Activated CD8-positive, alpha-beta memory T cell treated with anti-CD3 and anti-CD28 coated beads, Interleukin-2, amount 10 ng/mL, durations not matched to agents 7 days and 5 days (primary cell): ENCODE measurements at regions not wholly inside any gene's neighbourhood (a gene's known extent, or its start where the extent isn't known, plus 50 kb on each side); places are given as distances from the start of the nearest gene placed in this dataset.
A peak's percentile ranks its signal among the peaks of the same experiment; 100 is the strongest.

ENCODE experiments used
- ATAC-seq: fragments of 150-1000 bp; cut with Tn5 transposase; one replicate; pipeline ENCODE4 v1.10.0; 2021; ENCODE audit warnings: moderate library complexity
- CTCF ChIA-PET: fragments of 350-600 bp; sonication (Branson Sonifier 250); formaldehyde crosslinking; loops from one replicate; lab custom pipeline; 2021; ENCODE audit warnings: antibody characterized with exemption; lab: Charles Lee
- DNase-seq: peaks from one replicate; pipeline ENCODE4 v3.0.0-alpha.2; 2020
- H3K27ac Mint-ChIP-seq: one replicate; pipeline ENCODE4 v1.8.0; 2021; ENCODE audit warnings: mild to moderate bottlenecking, mixed read lengths
- H3K27me3 Mint-ChIP-seq: one replicate; pipeline ENCODE4 v1.8.0; 2021; ENCODE audit warnings: mixed read lengths
- H3K36me3 Mint-ChIP-seq: one replicate; pipeline ENCODE4 v1.8.0; 2021; ENCODE audit warnings: mild to moderate bottlenecking, mixed read lengths
- H3K4me1 Mint-ChIP-seq: one replicate; pipeline ENCODE4 v1.8.0; 2021; ENCODE audit warnings: mixed read lengths
- H3K4me3 Mint-ChIP-seq: one replicate; pipeline ENCODE4 v1.8.0; 2021; ENCODE audit warnings: mild to moderate bottlenecking, moderate library complexity, mixed read lengths
- H3K9me3 Mint-ChIP-seq: one replicate; pipeline ENCODE4 v1.8.0; 2022; ENCODE audit warnings: low read depth, mixed read lengths

DNA sequence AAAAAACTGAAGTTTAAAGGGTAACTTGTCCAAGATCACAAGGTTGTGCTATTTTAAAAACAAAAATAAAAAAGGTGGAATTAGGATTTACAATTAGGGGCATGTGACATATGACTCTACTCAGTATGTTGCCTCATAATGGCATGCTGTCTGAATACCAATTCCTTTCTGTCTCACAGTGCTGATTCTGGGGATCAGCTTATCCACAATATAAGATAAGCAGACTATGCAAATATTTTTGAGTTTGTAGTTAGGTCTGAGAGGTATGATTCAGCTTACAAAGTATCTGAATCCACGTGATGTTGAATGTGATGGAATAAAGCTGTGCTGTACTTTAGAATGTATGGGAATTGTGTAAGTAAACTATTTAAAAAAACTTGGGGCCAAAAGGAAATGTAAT is 216.6 kb downstream of the HHIPL2 start:
- ATAC-seq = no peak
- CTCF ChIA-PET = no interaction called here
- H3K4me1 Mint-ChIP-seq = no peaks in the 10 kb centered on the region
- H3K36me3 Mint-ChIP-seq = no peaks in the 10 kb centered on the region
- H3K9me3 Mint-ChIP-seq = no peaks in the 10 kb centered on the region
- H3K27ac Mint-ChIP-seq = no peak overlapping the region
- H3K4me3 Mint-ChIP-seq = no peak overlapping the region
- no peak for DNase-seq
- no peaks in the 10 kb centered on the region for H3K27me3 Mint-ChIP-seq

GRCh38 chr1:222329493-222330045 is 218.3 kb downstream of the HHIPL2 start:
- no peaks in the 10 kb centered on the region for H3K27me3 Mint-ChIP-seq
- no peak for ATAC-seq
- CTCF ChIA-PET = no interaction called here
- H3K36me3 Mint-ChIP-seq = no peaks in the 10 kb centered on the region
- H3K4me3 Mint-ChIP-seq = no peak overlapping the region
- no peak overlapping the region for H3K27ac Mint-ChIP-seq
- no peak for DNase-seq
- H3K4me1 Mint-ChIP-seq = no peaks in the 10 kb centered on the region
- no peaks in the 10 kb centered on the region for H3K9me3 Mint-ChIP-seq

GRCh38 chr1:222326710-222327036 is 221.2 kb downstream of the HHIPL2 start:
- H3K9me3 Mint-ChIP-seq = no peaks in the 10 kb centered on the region
- no peaks in the 10 kb centered on the region for H3K27me3 Mint-ChIP-seq
- H3K27ac Mint-ChIP-seq = no peak overlapping the region
- CTCF ChIA-PET = no interaction called here
- no peak for ATAC-seq
- no peak overlapping the region for H3K4me3 Mint-ChIP-seq
- no peak for DNase-seq
- H3K4me1 Mint-ChIP-seq = no peaks in the 10 kb centered on the region
- no peaks in the 10 kb centered on the region for H3K36me3 Mint-ChIP-seq

GRCh38 chr1:222326006-222326709 is 221.7 kb downstream of the HHIPL2 start:
- Mint-ChIP-seq H3K27me3 (no peaks in the 10 kb centered on the region), H3K36me3 (no peaks in the 10 kb centered on the region), H3K4me1 (no peaks in the 10 kb centered on the region), H3K9me3 (no peaks in the 10 kb centered on the region), H3K4me3 (no peak overlapping the region), H3K27ac (no peak overlapping the region)
- no peak for ATAC-seq
- no peak for DNase-seq
- CTCF ChIA-PET = interaction anchor here (1.0 kb wide), 1 partner anchor 16 kb away, joined by 3 read pairs; no protein-coding TSS in a partner anchor

GRCh38 chr1:222325506-222325905 is 222.4 kb downstream of the HHIPL2 start:
- DNase-seq (no peak), ATAC-seq (no peak)
- H3K27ac Mint-ChIP-seq = no peak overlapping the region
- no peaks in the 10 kb centered on the region for H3K4me1 Mint-ChIP-seq
- H3K9me3 Mint-ChIP-seq = no peaks in the 10 kb centered on the region
- CTCF ChIA-PET = interaction anchor here (1.0 kb wide), 1 partner anchor 16 kb away, joined by 3 read pairs; no protein-coding TSS in a partner anchor
- H3K27me3 Mint-ChIP-seq = no peaks in the 10 kb centered on the region
- H3K36me3 Mint-ChIP-seq = no peaks in the 10 kb centered on the region
- no peak overlapping the region for H3K4me3 Mint-ChIP-seq

DNA sequence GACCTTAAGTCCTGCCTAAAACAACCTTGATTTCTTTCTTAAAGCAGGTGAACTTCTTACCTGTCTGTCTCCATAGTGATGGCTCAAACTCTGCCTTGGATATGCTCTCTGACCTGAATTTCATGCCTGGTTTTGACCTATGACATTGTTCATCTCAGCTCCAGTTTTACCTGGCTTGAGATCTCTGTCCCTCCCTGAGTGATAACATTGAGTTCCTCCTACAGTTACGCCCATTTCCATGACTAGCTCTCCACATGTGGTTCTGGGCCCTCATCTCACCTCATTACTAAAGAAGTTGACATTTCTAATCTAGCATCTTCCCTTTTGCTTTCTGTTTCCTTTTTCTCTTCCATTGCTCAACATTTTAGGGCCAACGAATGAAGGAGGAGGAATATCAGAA is 233.1 kb downstream of the HHIPL2 start:
- DNase-seq (no peak), ATAC-seq (no peak)
- Mint-ChIP-seq H3K27ac (no peak overlapping the region), H3K27me3 (no peaks in the 10 kb centered on the region), H3K36me3 (no peaks in the 10 kb centered on the region), H3K4me3 (no peak overlapping the region), H3K4me1 (no peaks in the 10 kb centered on the region), H3K9me3 (no peaks in the 10 kb centered on the region)
- CTCF ChIA-PET = no interaction called here

GRCh38 chr1:222310836-222311235 is 237.1 kb downstream of the HHIPL2 start:
- DNase-seq = peak; percentile 42

GRCh38 chr1:222307621-222308020 is 240.3 kb downstream of the HHIPL2 start:
- Mint-ChIP-seq H3K4me3 (no peak overlapping the region), H3K4me1 (no peaks in the 10 kb centered on the region), H3K36me3 (no peaks in the 10 kb centered on the region), H3K27ac (no peak overlapping the region), H3K27me3 (no peaks in the 10 kb centered on the region), H3K9me3 (no peaks in the 10 kb centered on the region)
- ATAC-seq (no peak), DNase-seq (no peak)
- CTCF ChIA-PET = no interaction called here

More at GRCh38 chr1:222310836-222311235, 237.1 kb downstream of the HHIPL2 start:
- Mint-ChIP-seq H3K9me3 (no peaks in the 10 kb centered on the region), H3K4me1 (no peaks in the 10 kb centered on the region), H3K36me3 (no peaks in the 10 kb centered on the region), H3K27me3 (no peaks in the 10 kb centered on the region), H3K4me3 (no peak overlapping the region), H3K27ac (no peak overlapping the region)
- CTCF ChIA-PET = no interaction called here
- no peak for ATAC-seq

- DNase-seq = no peak
- H3K27me3 Mint-ChIP-seq = no peaks in the 10 kb centered on the region
- no peaks in the 10 kb centered on the region for H3K4me1 Mint-ChIP-seq
- H3K9me3 Mint-ChIP-seq = no peaks in the 10 kb centered on the region
- no peak overlapping the region for H3K27ac Mint-ChIP-seq
- CTCF ChIA-PET = no interaction called here
- no peaks in the 10 kb centered on the region for H3K36me3 Mint-ChIP-seq
- ATAC-seq = no peak
- H3K4me3 Mint-ChIP-seq = no peak overlapping the region
Measured at GRCh38 chr1:222306512-222306911, 241.4 kb downstream of the HHIPL2 start.

DNA sequence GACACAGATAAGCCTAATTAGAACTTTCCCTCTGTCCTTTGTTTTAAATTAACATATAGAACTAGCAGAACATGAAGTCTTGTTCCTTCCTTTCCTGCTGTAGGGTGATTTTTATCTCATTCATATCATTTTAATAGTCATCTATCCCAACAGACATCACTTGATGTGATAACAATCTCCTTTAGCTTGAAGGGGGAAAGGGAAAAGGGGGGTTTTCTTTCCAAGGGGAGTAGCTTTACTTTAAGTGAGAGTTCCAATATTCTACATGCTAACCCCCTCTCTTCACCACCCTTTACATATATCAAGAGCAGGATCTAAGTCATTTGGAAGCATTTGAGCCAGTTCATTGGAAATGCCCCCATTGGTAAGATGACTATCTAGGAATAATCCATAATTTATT is 241.9 kb downstream of the HHIPL2 start:
- Mint-ChIP-seq H3K4me1 (no peaks in the 10 kb centered on the region), H3K27ac (no peak overlapping the region), H3K9me3 (no peaks in the 10 kb centered on the region), H3K36me3 (no peaks in the 10 kb centered on the region), H3K27me3 (no peaks in the 10 kb centered on the region), H3K4me3 (no peak overlapping the region)
- CTCF ChIA-PET = no interaction called here
- ATAC-seq (no peak), DNase-seq (no peak)

DNA sequence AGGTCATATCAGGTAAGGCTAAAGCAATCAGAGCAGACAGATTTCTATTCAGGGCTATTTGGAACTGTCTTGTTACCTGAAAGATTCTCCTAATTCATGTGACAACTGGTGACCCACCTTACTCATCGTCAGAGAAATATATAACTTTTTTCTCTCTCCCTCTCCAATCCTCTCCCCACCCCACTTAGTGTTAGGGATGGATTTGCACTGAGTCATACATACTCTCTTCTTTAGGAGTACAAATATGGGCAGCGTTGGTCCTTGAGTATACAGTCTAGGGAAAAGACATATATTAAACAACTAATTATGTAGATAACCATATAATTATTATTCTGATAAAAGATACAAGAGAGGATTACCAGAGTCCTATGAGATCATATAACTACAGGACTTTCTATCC is 246.3 kb downstream of the HHIPL2 start:
- no peak for DNase-seq
- Mint-ChIP-seq H3K27ac (no peak overlapping the region), H3K4me1 (no peaks in the 10 kb centered on the region), H3K4me3 (no peak overlapping the region), H3K9me3 (no peaks in the 10 kb centered on the region), H3K27me3 (no peaks in the 10 kb centered on the region), H3K36me3 (no peaks in the 10 kb centered on the region)
- CTCF ChIA-PET = no interaction called here
- ATAC-seq = no peak

DNA sequence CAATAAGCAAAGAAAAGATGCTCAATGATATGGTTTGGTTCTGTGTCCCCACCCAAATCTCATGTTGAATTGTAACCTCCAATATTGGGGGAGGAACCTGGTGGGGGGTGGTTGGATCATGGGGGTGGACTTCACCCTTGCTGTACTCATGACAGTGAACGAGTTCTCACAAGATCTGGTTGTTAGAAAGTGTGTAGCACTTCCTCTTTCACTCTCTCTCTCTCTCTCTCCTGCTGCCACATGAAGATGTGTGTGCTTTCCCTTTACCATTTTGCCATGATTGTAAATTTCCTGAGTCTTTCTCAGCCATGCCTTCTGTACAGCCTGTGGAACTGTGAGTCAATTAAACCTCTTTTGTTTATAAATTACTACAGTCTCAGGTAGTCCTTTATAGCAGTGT is 248.4 kb downstream of the HHIPL2 start:
- no peak for ATAC-seq
- no peak for DNase-seq
- CTCF ChIA-PET = no interaction called here
- no peak overlapping the region for H3K4me3 Mint-ChIP-seq
- H3K36me3 Mint-ChIP-seq = no peaks in the 10 kb centered on the region
- H3K27me3 Mint-ChIP-seq = no peaks in the 10 kb centered on the region
- no peak overlapping the region for H3K27ac Mint-ChIP-seq
- H3K9me3 Mint-ChIP-seq = no peaks in the 10 kb centered on the region
- no peaks in the 10 kb centered on the region for H3K4me1 Mint-ChIP-seq

- H3K4me1 Mint-ChIP-seq = no peaks in the 10 kb centered on the region
- no peak overlapping the region for H3K4me3 Mint-ChIP-seq
- no peaks in the 10 kb centered on the region for H3K27me3 Mint-ChIP-seq
- no peaks in the 10 kb centered on the region for H3K36me3 Mint-ChIP-seq
- ATAC-seq (no peak), DNase-seq (no peak)
- no peaks in the 10 kb centered on the region for H3K9me3 Mint-ChIP-seq
- no peak overlapping the region for H3K27ac Mint-ChIP-seq
- CTCF ChIA-PET = no interaction called here
Measured at GRCh38 chr1:222290866-222291265, 257.0 kb downstream of the HHIPL2 start.

GRCh38 chr1:222288053-222288452 is 259.9 kb downstream of the HHIPL2 start:
- CTCF ChIA-PET = no interaction called here
- ATAC-seq = no peak

More at GRCh38 chr1:222288053-222288452, 259.9 kb downstream of the HHIPL2 start:
- no peak for DNase-seq
- no peak overlapping the region for H3K27ac Mint-ChIP-seq
- H3K27me3 Mint-ChIP-seq = no peaks in the 10 kb centered on the region
- no peaks in the 10 kb centered on the region for H3K4me1 Mint-ChIP-seq
- no peak overlapping the region for H3K4me3 Mint-ChIP-seq
- H3K36me3 Mint-ChIP-seq = no peaks in the 10 kb centered on the region
- H3K9me3 Mint-ChIP-seq = no peaks in the 10 kb centered on the region
